GM18505 (cell line): ENCODE measurements at regions not wholly inside any gene's neighbourhood (a gene's known extent, or its start where the extent isn't known, plus 50 kb on each side); places are given as distances from the start of the nearest gene placed in this dataset.

Experiments
- ATAC-seq: cut with Tn5 transposase; IDR thresholded peaks from one replicate; pipeline ENCODE4 v1.9.1; 2021; ENCODE audit not compliant: unreplicated experiment
- POLR2A ChIP-seq: IDR thresholded peaks from 4 replicates; pipeline ENCODE4 v1.6.1; 2011; ENCODE audit warnings: borderline replicate concordance; ENCODE audit not compliant: insufficient read depth, insufficient read length; ENCODE audit errors: extremely low read depth

- TF ChIP-seq POLR2A = no peak
- ATAC-seq = no peak
Measured at GRCh38 chr16:64051824-64052223, 1070.0 kb downstream of the CDH11 start.

GRCh38 chr16:64047878-64048277 lies 1074.0 kb downstream of the CDH11 start:
- no peak for ATAC-seq

GRCh38 chr16:64047207-64047606 lies 1074.7 kb downstream of the CDH11 start:
- TF ChIP-seq POLR2A = no peak
- ATAC-seq = no peak

More at GRCh38 chr16:64047878-64048277, 1074.0 kb downstream of the CDH11 start:
- TF ChIP-seq POLR2A = no peak

GRCh38 chr16:64035337-64035736 lies 1086.5 kb downstream of the CDH11 start:
- TF ChIP-seq POLR2A = no peak

GRCh38 chr16:64019339-64019738 lies 1102.5 kb downstream of the CDH11 start:
- no peak for ATAC-seq
- TF ChIP-seq POLR2A = no peak

More at GRCh38 chr16:64035337-64035736, 1086.5 kb downstream of the CDH11 start:
- ATAC-seq = no peak

GRCh38 chr16:64017796-64018195 lies 1104.1 kb downstream of the CDH11 start:
- TF ChIP-seq POLR2A = no peak
- ATAC-seq = no peak

GRCh38 chr16:64013856-64014255 lies 1108.0 kb downstream of the CDH11 start:
- TF ChIP-seq POLR2A = no peak
- ATAC-seq = no peak

- no peak for TF ChIP-seq POLR2A
Measured at GRCh38 chr16:64012166-64012565, 1109.7 kb downstream of the CDH11 start.

GRCh38 chr16:64011650-64012049 lies 1110.2 kb downstream of the CDH11 start:
- no peak for TF ChIP-seq POLR2A
- no peak for ATAC-seq

More at GRCh38 chr16:64012166-64012565, 1109.7 kb downstream of the CDH11 start:
- ATAC-seq = no peak

GRCh38 chr16:64008131-64008530 lies 1113.7 kb downstream of the CDH11 start:
- TF ChIP-seq POLR2A = no peak
- no peak for ATAC-seq

GRCh38 chr16:64004116-64004515 lies 1117.7 kb downstream of the CDH11 start:
- no peak for TF ChIP-seq POLR2A
- no peak for ATAC-seq

GRCh38 chr16:63995025-63995424 lies 1126.8 kb downstream of the CDH11 start:
- no peak for TF ChIP-seq POLR2A
- ATAC-seq = no peak

- no peak for TF ChIP-seq POLR2A
- no peak for ATAC-seq
Measured at GRCh38 chr16:63983401-63983800, 1138.5 kb downstream of the CDH11 start.

- no peak for ATAC-seq
- no peak for TF ChIP-seq POLR2A
Measured at GRCh38 chr16:63982741-63983140, 1139.1 kb downstream of the CDH11 start.

- ATAC-seq = no peak
- no peak for TF ChIP-seq POLR2A
Measured at GRCh38 chr16:63982110-63982509, 1139.8 kb downstream of the CDH11 start.
